ENCODE measurements at regions not wholly inside any gene's neighbourhood (a gene's known extent, or its start where the extent isn't known, plus 50 kb on each side); places are given as distances from the start of the nearest gene placed in this dataset.
A peak's percentile ranks its signal among the peaks of the same experiment; 100 is the strongest.

GRCh38 chr2:236744281-236744705 lies 174.7 kb downstream of the ACKR3 start:
- no peaks in the 10 kb centered on the region for H3K9me3 ChIP-seq (ENCODE audit: insufficient read depth, low read depth)
- no peaks in the 10 kb centered on the region for H3K36me3 ChIP-seq (ENCODE audit: low read depth)
- no peaks in the 10 kb centered on the region for H3K79me2 ChIP-seq (ENCODE audit: low read depth)
- TF ChIP-seq EZH2 (IDR thresholded peaks at IDR 0.05; ENCODE audit: low read depth) (no peak), CTCF (conservative IDR thresholded peaks at IDR 0.05) (no peak)
- no peak overlapping the region for H3K4me3 ChIP-seq
- no peaks in the 10 kb centered on the region for H3K9me2 ChIP-seq (ENCODE audit: insufficient read depth)
- intact Hi-C loops (cut with micrococcal nuclease; ENCODE audit: unreplicated experiment), result no loop called here
- H2AFZ ChIP-seq, result no peak overlapping the region
- DNase-seq, result peak in 1 of 2 experiments; percentile 16
- H3K4me2 ChIP-seq, result no peak overlapping the region
- peaks cover 26% of the 10 kb centered on the region for H3F3A ChIP-seq (ENCODE audit: insufficient read depth, low read depth)
- ChIA-PET POLR2A (ENCODE audit: unreplicated experiment) (no interaction called here), CTCF (no interaction called here)
- no TSS peak for BruUV-seq (replicated peaks)
- H3K27me3 ChIP-seq (ENCODE audit: insufficient read depth, low read depth), result no peaks in the 10 kb centered on the region
- H3K4me1 ChIP-seq (replicated peaks; ENCODE audit: insufficient read depth), result peaks cover 45% of the 10 kb centered on the region
- H3K27ac ChIP-seq, result no peak overlapping the region
- H4K20me1 ChIP-seq (ENCODE audit: insufficient read depth), result no peaks in the 10 kb centered on the region

- ChIA-PET CTCF (no interaction called here), POLR2A (ENCODE audit: unreplicated experiment) (no interaction called here)
- Histone ChIP-seq H3K27ac (peak overlapping the region; percentile 99), H2AFZ (no peak overlapping the region), H3K9me3 (ENCODE audit: insufficient read depth, low read depth) (no peaks in the 10 kb centered on the region), H3F3A (ENCODE audit: insufficient read depth, low read depth) (peaks cover 26% of the 10 kb centered on the region), H3K4me1 (replicated peaks; ENCODE audit: insufficient read depth) (peaks cover 49% of the 10 kb centered on the region), H4K20me1 (ENCODE audit: insufficient read depth) (no peaks in the 10 kb centered on the region), H3K4me3 (no peak overlapping the region), H3K9me2 (ENCODE audit: insufficient read depth) (no peaks in the 10 kb centered on the region), H3K27me3 (ENCODE audit: insufficient read depth, low read depth) (no peaks in the 10 kb centered on the region), H3K36me3 (ENCODE audit: low read depth) (no peaks in the 10 kb centered on the region), H3K79me2 (ENCODE audit: low read depth) (no peaks in the 10 kb centered on the region), H3K4me2 (0 out of 2 replicates have a peak overlapping the region, but pooled peaks have one; percentile 45)
- BruUV-seq (replicated peaks), result no TSS peak
- peak in 1 of 2 experiments; percentile 0 for DNase-seq
- no peak for TF ChIP-seq CTCF (conservative IDR thresholded peaks at IDR 0.05)
- TF ChIP-seq EZH2 (IDR thresholded peaks at IDR 0.05; ENCODE audit: low read depth), result no peak
- intact Hi-C loops (cut with micrococcal nuclease; ENCODE audit: unreplicated experiment), result loop anchor here (5.0 kb wide), 1 partner anchor 137 kb away; no protein-coding TSS in a partner anchor
These were observed 175.1 kb downstream of the ACKR3 start for GRCh38 chr2:236744716-236745115.

- no peaks in the 10 kb centered on the region for H3K9me2 ChIP-seq (ENCODE audit: insufficient read depth)
- H3K27me3 ChIP-seq (ENCODE audit: insufficient read depth, low read depth), result no peaks in the 10 kb centered on the region
- CTCF ChIA-PET, result no interaction called here
- H3K9me3 ChIP-seq (ENCODE audit: insufficient read depth, low read depth), result no peaks in the 10 kb centered on the region
- peak overlapping the region; percentile 99 for H3K27ac ChIP-seq
- peaks cover 58% of the 10 kb centered on the region for H3K4me1 ChIP-seq (replicated peaks; ENCODE audit: insufficient read depth)
- H3K36me3 ChIP-seq (ENCODE audit: low read depth), result no peaks in the 10 kb centered on the region
- no peaks in the 10 kb centered on the region for H3K79me2 ChIP-seq (ENCODE audit: low read depth)
- peak; percentile 78 to 92 for DNase-seq
- no peak overlapping the region for H2AFZ ChIP-seq
- H3F3A ChIP-seq (ENCODE audit: insufficient read depth, low read depth), result peaks cover 26% of the 10 kb centered on the region
- intact Hi-C loops (cut with micrococcal nuclease; ENCODE audit: unreplicated experiment), result loop anchor here (5.0 kb wide), 1 partner anchor 138 kb away; no protein-coding TSS in a partner anchor
- H3K4me2 ChIP-seq, result peak overlapping the region; percentile 45
- no peaks in the 10 kb centered on the region for H4K20me1 ChIP-seq (ENCODE audit: insufficient read depth)
- BruUV-seq (replicated peaks), result TSS peak; percentile 36
- POLR2A ChIA-PET (ENCODE audit: unreplicated experiment), result interaction anchor here (1.1 kb wide), 1 partner anchor 24 kb away, joined by 4 read pairs; no protein-coding TSS in a partner anchor
- H3K4me3 ChIP-seq, result peak overlapping the region; percentile 8; the same call in 1 of the 2 replicates
- TF ChIP-seq CTCF (conservative IDR thresholded peaks at IDR 0.05) (no peak), EZH2 (IDR thresholded peaks at IDR 0.05; ENCODE audit: low read depth) (no peak)
These were observed 176.0 kb downstream of the ACKR3 start for GRCh38 chr2:236745420-236746210.
